Heart left ventricle (tissue), 16 donors: ENCODE measurements at regions not wholly inside any gene's neighbourhood (a gene's known extent, or its start where the extent isn't known, plus 50 kb on each side); places are given as distances from the start of the nearest gene placed in this dataset.
A peak's percentile ranks its signal among the peaks of the same experiment; 100 is the strongest.

Experiments used
- ATAC-seq, 4 donors: fragments of 200-7000 bp; cut with Tn5 transposase; one replicate each; pipeline ENCODE4 v1.9.1; 2020 to 2022; ENCODE audit warnings: moderate library complexity in 4 of 4, mild to moderate bottlenecking in 3 of 4, moderate number of reproducible peaks in 1 of 4
- DNase-seq, 5 donors: peaks; one replicate each; pipeline ENCODE4 v3.0.0-alpha.2; 2020
- H3K27ac ChIP-seq, 12 donors: fragments of 200-600 bp; sonication (generic) in 4 of 12; one replicate each; pipeline versions ENCODE4 v1.5.0 to v1.8.0; 2016 to 2022; ENCODE audit warnings: mild to moderate bottlenecking in 2 of 12
- H3K27me3 ChIP-seq, 9 donors: fragments of 200-600 bp; sonication (generic) in 2 of 9; one replicate each; pipeline versions ENCODE4 v1.5.1 to v1.8.0; 2016 to 2022; ENCODE audit warnings: mild to moderate bottlenecking in 3 of 9
- H3K36me3 ChIP-seq, 9 donors: fragments of 200-600 bp; sonication (generic) in 2 of 9; one replicate each; pipeline versions ENCODE4 v1.5.0 to v1.8.0; 2018 to 2022; ENCODE audit warnings: mild to moderate bottlenecking in 2 of 9
- H3K4me1 ChIP-seq, 12 donors: fragments of 200-600 bp; sonication (generic) in 4 of 12; one replicate each; pipeline versions ENCODE4 v1.5.0 to v1.8.0; 2016 to 2022; ENCODE audit warnings: mild to moderate bottlenecking in 3 of 12
- H3K4me3 ChIP-seq, 12 donors: fragments of 200-600 bp; sonication (generic) in 4 of 12; one replicate each; pipeline versions ENCODE4 v1.5.0 to v1.8.0; 2017 to 2022; ENCODE audit warnings: mild to moderate bottlenecking in 9 of 12, moderate library complexity in 4 of 12
- H3K9me3 ChIP-seq, 12 donors: fragments of 200-600 bp; sonication (generic) in 4 of 12; one replicate each; pipeline versions ENCODE4 v1.5.0 to v1.8.0; 2016 to 2022; ENCODE audit warnings: mild to moderate bottlenecking in 1 of 12
- CTCF ChIP-seq, 12 donors: fragments of 200-600 bp; sonication (generic) in 4 of 12; IDR thresholded peaks; one replicate each; pipeline versions ENCODE4 v1.5.0 to v1.8.0; 2018 to 2022; ENCODE audit warnings: antibody characterized with exemption in 12 of 12, mild to moderate bottlenecking in 5 of 12
- POLR2A ChIP-seq, 2 donors: fragments of 450-650 bp; IDR thresholded peaks; one replicate each; pipeline ENCODE4 v1.6.1; 2017; ENCODE audit warnings: antibody characterized with exemption in 2 of 2, mild to moderate bottlenecking in 2 of 2, moderate library complexity in 2 of 2
- WGBS, 4 donors: extraction: QIAGEN DNeasy Blood & Tissue Kit in 2 of 4; methylation state at CpG; one replicate each; pipeline versions ENCODE4 v1.1.5 to v1.1.7; 2013 to 2018; 5-methylcytosine and 5-hydroxymethylcytosine counted together
- intact Hi-C, 10 donors: fragments of 100-400 bp; cut with DNase I; formaldehyde crosslinking; loops; one replicate each; pipeline versions ENCODE4 v1.11.1 to v1.14.2; 2022
- donor health status: ischemic (EF 13 %, LVEDD 7.1; RV severe dilation, severe dysfunction).
- donor health status: healthy with polysubstance abuse.
- donor health status: DM: no; HTN: yes; CAD: no.
- donor health status: DM: no; HTN: no; CAD: no.
- donor health status: ischemic (EF 25% LVEDD 6.9; RV normal size, moderate dysfunction).
- donor health status: ischemic (EF 25% LVEDD 5.7; RV mildly dilated, moderate dysfunction).
- donor health status: healthy.
- donor health status: DM: yes; HTN: yes; CAD: no.
- donor health status: ischemic (EF 35%, LVEDD 5.7; RV mildly dilated, moderate dysfunction).
- donor health status: nonischemic (EF 11% LVEDD 7.7; RV severe dilation, severe dysfunction).
- donor health status: DM: yes; HTN: yes; CAD: no.
- donor health status: PGD.
- donor health status: ischemic (EF 29% LVEDD 5.4; RV normal size, mild dysfunction).
- donor health status: nonischemic (EF 23%, LVEDD 6.1; RV moderate dilation, normal function).

GRCh38 chr5:154571325-154572035 lies 93.5 kb upstream of the HAND1 start:
- 55 to 78% (median 70%) methylated on average over 5 to 6 of the region's 6 CpGs for WGBS, 4 donors

GRCh38 chr5:154570572-154571324 lies 92.7 kb upstream of the HAND1 start:
- H3K4me3 ChIP-seq: no peak overlapping the region
- intact Hi-C loops: no loop called here
- ATAC-seq (no peak), DNase-seq (no peak)
- 56 to 76% (median 70%) methylated on average over 11 of the region's 11 CpGs for WGBS, 4 donors
- peaks cover 0 to 26% (median 4%) of the 10 kb centered on the region in 9 donors for H3K27me3 ChIP-seq
- H3K27ac ChIP-seq: no peak overlapping the region
- no peaks in the 10 kb centered on the region for H3K36me3 ChIP-seq
- TF ChIP-seq POLR2A (IDR thresholded peaks at IDR 0.05) (no peak), CTCF (IDR thresholded peaks at IDR 0.05) (no peak)
- H3K9me3 ChIP-seq: no peaks in the 10 kb centered on the region
- H3K4me1 ChIP-seq: no peaks in the 10 kb centered on the region

More at GRCh38 chr5:154571325-154572035, 93.5 kb upstream of the HAND1 start:
- no peak for ATAC-seq
- Histone ChIP-seq H3K36me3 (no peaks in the 10 kb centered on the region), H3K4me1 (no peaks in the 10 kb centered on the region), H3K27ac (no peak overlapping the region), H3K9me3 (no peaks in the 10 kb centered on the region), H3K4me3 (no peak overlapping the region), H3K27me3 (peaks cover 0 to 33% (median 11%) of the 10 kb centered on the region in 9 donors)
- intact Hi-C loops: no loop called here
- TF ChIP-seq POLR2A (IDR thresholded peaks at IDR 0.05) (no peak), CTCF (IDR thresholded peaks at IDR 0.05) (no peak)
- no peak for DNase-seq

GRCh38 chr5:154568589-154568988 lies 90.6 kb upstream of the HAND1 start:
- Histone ChIP-seq H3K4me1 (no peaks in the 10 kb centered on the region), H3K4me3 (no peak overlapping the region), H3K27me3 (peaks cover 0 to 21% (median 0%) of the 10 kb centered on the region in 9 donors), H3K27ac (no peak overlapping the region), H3K9me3 (no peaks in the 10 kb centered on the region), H3K36me3 (no peaks in the 10 kb centered on the region)
- no peak for DNase-seq
- 79 to 89% (median 85%) methylated on average over 6 of the region's 6 CpGs for WGBS, 4 donors
- no peak for TF ChIP-seq POLR2A (IDR thresholded peaks at IDR 0.05)
- no peak for TF ChIP-seq CTCF (IDR thresholded peaks at IDR 0.05)
- peak in 1 of 4 donors; percentile 20 for ATAC-seq
- intact Hi-C loops: no loop called here

- intact Hi-C loops: no loop called here
- no peaks in the 10 kb centered on the region for H3K4me1 ChIP-seq
- no peak for DNase-seq
- no peak for ATAC-seq
- 79 to 86% (median 81%) methylated on average over 6 of the region's 6 CpGs for WGBS, 4 donors
- no peak overlapping the region for H3K27ac ChIP-seq
- peaks cover 0 to 30% (median 0%) of the 10 kb centered on the region in 9 donors for H3K27me3 ChIP-seq
- H3K4me3 ChIP-seq: no peak overlapping the region
- H3K36me3 ChIP-seq: no peaks in the 10 kb centered on the region
- TF ChIP-seq POLR2A (IDR thresholded peaks at IDR 0.05): no peak
- no peaks in the 10 kb centered on the region for H3K9me3 ChIP-seq
These were observed 89.1 kb upstream of the HAND1 start for GRCh38 chr5:154567155-154567554.
